HG03442 (cell line): ENCODE measurements at regions not wholly inside any gene's neighbourhood (a gene's known extent, or its start where the extent isn't known, plus 50 kb on each side); places are given as distances from the start of the nearest gene placed in this dataset.
"Not testable (repeated sequence)": the region's sequence is repeated elsewhere in the genome, so short reads cannot be mapped to it uniquely, and the experiment has no call there.

ENCODE experiments used
- ATAC-seq: cut with Tn5 transposase; IDR thresholded peaks from one replicate; pipeline ENCODE4 v1.9.1; 2021; ENCODE audit warnings: mild to moderate bottlenecking, moderate library complexity; ENCODE audit not compliant: unreplicated experiment

DNA sequence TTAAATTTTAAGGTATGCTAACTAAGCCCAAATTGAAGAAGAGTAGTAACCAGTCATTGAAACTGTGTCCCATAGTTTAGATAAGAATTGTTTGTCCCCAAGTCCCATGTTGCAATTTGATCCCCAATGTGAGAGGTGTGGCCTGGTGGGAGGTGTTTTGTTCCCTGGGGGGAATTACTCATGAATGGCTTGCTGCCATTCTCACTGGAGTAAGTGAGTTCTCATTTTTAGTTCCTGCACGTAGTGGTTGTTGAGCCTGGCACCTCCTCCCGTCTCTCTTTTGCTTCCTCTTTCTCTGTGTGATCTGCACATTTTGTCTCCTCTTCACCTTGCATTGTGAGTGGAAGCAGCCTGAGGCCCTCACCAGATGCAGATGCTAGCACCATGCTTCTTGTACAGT lies 1271.0 kb downstream of the NSUN3 start:
- ATAC-seq = no peak

DNA sequence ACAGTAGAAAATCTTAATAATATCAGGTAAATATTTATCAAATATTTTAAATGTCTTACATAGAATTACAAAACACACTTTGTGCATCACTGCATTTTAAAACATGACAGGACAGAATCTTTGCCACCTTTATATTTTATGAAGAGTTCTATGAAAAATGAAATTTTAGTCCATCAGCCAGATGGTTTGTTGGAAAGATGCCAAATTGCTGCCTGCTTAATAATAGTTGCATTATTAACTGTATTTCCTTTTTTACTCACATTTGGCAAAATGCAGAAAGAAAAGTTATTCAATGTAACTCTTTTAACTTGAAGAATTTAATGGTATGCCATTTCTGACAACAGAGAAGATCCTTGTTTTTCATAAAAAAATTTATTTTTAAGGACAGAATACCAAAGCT lies 1271.6 kb downstream of the NSUN3 start:
- no peak for ATAC-seq

DNA sequence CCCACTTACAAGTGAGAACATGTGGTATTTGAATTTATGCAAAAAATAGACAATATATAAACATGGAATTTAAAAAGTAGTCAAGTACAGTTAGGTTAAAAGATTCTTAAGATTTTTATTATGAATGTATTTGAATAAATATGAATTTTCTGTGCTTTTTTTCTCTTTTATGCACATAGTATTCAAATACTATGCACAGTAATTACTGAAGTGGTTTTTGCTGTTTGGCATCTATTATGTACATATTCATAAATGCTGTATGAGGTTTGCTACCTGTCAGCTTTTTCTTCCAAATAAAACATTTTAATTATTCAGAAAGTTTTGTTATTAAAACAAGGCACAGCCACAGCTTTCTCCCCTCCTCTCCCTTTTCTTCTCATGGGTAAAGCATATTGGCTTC lies 1272.7 kb downstream of the NSUN3 start:
- ATAC-seq = no peak

DNA sequence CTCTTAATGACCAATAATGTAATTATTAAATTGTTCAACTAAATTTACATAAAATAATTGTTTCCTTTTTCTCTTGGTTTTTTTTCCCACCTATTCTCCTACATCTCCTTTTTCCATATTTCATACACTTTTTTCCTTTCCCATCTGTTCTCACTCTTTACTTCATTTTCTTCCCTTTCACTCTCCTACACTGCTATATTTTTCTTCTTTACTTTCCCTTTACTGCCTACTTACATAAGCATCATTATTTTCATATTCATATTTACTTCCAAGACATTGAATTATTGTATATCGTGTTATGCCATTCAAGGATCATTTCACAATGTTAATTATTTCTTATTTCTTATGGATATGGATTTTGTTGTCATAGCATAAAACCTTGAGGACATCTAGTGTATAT lies 1275.6 kb downstream of the NSUN3 start:
- no peak for ATAC-seq

DNA sequence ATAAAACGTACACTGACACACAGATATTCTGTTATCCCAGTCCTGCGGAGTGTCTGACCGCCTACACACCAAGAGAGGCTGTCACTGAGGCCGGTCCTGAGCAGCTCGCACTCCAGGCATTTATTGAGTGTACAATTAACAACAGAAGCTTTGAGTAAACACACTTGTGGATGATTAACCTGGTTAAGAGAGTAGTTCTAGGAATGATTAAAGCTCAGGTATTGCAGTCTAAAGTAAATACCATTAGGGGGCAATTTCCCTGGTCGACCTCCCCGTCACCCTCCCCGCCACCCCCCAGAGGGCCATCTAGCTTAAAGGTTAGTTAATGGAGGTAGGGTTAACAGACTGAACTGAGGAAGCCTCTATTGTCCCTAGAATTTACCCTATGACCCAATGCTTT lies 1278.5 kb downstream of the NSUN3 start:
- no peak for ATAC-seq

DNA sequence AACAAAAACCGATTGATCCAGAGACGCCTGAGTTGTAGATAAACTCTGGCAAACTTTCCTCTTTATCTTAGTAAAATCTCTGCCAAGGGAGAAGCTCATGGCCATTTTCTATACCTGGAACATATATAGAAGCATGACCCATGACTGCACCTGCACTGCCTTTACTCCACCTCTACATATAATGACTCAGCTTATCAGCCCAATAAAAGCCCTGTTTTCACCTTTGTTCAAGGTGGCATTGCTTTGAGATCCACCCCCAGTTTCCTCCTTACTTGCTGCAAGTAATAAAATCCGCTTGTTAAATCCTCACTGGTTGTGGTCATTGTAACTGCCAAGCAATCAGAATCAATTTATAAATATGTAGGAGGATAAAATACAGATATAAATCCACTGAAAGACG lies 1280.4 kb downstream of the NSUN3 start:
- ATAC-seq = no peak

DNA sequence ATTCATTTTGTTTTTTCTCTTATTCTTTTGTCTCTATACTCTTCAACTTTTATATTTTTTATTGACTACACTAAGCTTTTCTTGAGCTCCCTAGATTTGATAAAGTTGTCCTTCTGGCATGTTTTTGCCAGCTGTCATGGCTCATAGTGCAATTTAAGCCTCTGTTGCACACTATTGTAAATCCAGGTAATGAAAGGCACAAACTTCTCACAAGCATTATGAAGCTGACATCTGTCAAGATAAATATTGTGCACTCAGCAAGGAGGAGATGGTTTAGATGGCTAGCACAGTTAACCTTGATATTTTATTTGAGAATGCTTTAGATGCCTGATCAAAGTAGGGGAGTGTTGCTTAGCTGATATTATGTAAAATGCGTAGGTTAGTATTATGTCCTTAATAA lies 1280.9 kb downstream of the NSUN3 start:
- no peak for ATAC-seq

DNA sequence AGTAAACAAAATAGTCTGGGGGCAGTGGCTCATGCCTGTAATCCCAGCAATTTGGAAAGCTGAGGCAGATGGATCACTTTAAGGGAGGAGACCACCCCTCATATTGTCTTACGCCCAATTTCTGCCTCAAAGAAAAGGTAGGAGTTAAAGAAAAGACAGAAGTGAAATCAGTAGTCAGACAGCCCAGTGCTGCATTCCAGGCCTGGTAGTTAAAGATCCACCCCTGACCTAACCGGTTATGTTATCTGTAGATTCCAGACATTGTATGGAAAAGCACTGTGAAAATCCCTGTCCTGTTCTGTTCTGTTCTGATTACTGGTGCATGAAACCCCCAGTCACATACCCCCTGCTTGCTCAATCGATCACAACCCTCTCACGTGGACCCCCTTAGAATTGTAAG lies 1285.1 kb downstream of the NSUN3 start:
- ATAC-seq = not testable (repeated sequence)

DNA sequence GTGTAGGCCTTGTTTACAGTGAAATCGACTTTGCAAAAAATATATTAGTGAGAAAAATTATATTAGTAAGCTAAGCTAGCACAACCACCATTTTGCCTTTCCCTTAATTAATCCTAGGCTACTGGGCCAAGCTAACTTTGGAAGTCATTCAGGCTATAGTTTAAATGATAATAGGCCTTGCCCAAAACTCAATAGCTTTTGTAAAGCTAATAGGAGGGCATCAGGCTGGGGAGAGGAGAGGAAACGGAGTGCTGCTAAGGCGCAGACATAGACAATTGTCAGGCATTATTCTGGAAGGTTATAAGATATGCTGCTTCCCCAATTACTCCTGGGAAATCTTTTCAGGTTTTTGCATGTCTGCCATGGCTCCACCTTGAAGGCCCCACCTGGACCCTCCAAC lies 1286.0 kb downstream of the NSUN3 start:
- ATAC-seq = no peak

DNA sequence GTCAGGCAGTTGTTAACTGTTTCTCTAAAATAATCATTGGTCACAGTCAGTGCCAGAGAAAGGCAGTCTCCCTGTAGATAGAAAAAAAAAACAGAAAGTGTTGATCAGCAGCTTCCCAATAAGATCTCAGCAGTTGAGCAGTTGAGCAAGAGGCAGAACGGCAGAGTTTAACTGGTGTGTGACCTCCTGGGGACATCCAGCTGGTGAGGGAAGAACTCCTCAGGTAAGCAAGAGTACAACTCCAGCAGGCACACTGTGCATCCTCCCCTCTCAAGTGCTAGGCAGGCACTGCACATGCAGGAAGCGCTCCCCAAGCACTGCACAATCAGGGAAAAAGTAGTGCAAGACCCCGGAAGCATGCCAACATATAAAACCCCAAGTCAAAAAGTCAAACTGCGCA lies 1287.2 kb downstream of the NSUN3 start:
- no peak for ATAC-seq

DNA sequence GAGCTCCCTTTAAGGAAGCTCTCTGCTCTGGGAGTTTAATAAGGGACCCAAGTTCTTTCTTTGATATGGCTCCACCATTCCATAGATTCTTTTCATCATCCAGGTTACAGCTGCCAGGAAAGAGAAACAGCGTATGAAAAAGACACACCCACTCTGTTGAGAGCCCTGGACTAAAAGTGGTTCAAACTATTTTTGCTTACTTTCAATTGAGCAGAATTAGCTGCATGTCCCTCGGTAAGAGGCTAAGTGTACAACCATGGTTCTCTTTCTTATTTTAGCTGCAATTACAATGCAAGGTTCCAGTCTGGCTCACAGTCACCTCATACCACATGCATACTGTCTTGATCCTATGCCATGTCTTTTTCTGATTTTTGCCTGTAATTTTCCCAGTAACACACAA lies 1288.3 kb downstream of the NSUN3 start:
- ATAC-seq = no peak

DNA sequence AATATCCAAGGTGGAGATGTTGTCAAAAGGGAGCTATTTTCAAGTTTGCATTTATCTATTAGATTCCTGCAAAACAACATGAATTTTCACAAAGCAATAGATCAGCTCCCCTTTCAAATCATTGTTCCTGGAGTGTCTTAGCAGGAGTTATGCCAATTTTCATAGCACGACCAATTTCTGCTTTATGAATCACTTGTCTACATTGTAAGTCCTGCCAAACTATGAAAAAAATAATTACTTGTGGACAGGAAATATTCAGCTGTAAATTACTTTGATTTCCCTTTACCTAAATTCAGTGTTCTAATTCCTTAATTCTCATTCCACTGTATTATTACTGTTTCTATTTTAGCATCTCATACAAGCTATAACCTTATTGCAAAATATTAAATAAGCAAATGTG lies 1289.6 kb downstream of the NSUN3 start:
- no peak for ATAC-seq

DNA sequence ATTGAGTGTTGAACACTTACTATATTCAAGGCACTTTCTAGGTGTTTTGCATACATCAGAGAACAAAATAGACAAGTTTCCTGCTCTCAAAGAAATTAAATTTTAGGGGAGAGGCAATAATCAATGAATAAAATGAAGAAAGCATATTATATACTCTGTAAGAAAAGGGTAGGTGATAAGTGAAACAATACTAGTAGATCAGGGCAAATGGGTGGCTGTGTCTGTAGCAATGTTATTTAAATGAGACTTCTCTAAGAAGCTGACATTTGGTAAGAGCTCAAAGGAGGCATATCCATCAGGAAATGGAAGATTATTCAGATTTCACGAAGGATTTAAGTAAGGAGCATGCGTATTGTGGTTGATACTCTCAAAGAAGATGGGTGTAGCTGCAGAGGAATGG lies 1291.6 kb downstream of the NSUN3 start:
- no peak for ATAC-seq

DNA sequence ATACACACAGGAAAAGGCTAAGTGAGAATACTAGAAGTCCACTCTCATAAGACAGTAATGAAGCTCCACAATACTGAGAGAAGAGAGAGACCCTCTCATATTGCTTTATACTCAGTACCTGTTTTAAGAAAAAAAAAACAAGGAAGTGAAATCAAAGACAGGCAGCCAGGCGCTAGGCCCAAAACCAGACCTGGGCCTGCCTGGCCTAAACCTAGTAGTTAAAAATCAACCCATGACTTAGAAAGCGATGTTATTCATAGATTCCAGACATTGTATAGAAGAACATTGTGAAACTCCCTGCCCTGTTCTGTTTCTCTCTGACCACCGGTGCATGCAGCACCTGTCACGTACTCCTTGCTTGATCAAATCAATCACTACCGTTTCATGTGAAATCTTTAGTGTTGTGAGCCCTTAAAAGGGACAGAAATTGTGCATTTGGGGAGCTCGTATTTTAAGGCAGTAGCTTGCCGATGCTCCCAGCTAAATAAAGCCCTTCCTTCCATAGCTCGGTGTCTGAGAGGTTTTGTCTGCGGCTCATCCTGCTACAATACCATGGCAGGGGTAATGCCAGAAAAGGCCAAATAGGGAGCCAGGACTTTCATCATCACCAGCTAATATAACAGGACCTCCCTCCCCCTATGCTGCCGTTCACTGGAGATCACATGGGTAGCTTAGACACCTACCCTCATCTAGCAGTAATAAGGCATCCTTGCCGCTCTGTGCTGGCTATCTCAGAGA lies 1294.1 kb downstream of the NSUN3 start:
- ATAC-seq = peak; percentile 49

DNA sequence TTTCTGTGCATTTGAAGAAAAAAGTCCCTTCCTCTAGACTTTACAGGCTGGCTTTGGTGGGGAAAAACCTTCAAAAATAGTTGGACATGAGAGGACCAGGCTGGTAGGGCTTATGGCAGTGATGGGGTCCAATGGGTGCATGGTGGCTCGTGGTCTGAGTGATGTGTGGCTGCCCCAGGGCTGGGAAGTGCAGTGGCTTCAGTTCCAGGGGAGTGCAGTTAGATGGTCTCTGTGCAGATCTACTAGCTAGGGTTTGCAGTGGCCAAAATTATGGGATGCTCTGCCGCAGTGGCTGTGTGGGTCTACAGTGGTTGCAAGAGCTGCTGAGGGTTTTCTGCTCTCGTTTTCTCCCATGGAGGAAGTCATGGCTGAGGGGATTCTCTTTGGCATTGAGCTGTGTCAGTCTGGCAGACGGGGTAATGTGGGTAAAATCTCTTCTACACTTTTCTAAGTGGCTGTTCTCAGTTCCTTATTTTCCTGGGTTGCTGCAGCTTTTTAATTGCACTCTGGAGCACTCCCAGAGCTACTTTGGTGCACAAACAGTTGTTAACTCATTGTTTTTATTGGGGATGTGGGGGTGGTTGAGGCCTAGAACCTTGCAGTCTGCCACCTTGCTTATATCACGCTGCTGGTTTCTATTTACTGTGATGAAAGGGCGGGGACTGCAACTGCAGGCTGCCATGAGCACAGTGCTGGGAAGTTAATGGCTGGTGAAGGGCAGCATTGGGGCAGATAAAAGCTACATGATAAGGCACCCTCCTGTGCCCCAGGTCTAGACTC lies 1324.6 kb downstream of the NSUN3 start:
- ATAC-seq = no peak

DNA sequence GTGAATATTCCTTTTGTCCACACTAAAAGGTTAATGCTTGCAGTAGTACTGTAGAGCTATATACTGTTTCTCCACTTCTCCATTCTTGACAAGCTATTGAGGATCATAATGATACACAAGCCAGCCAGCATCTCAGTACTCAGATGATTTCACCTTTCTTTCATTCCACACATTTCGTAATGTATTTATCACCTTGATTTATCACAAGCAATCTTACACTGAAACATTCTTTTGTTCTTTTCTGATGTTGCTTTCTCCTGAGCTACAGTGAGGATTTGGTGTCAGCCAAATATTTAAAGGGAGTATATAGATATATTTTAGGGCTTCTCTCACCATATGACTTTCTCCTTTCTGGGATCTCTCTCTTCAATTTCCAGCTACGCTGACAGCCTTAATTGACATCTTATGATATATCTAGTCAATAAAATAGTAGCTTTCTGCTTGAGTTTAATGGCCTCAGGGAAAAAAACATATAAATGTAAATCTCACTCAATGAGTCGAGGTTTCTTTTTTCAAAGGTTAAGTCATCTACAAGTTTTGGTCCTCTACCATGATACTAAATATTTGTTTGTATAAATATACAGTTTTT lies 1327.0 kb downstream of the NSUN3 start:
- no peak for ATAC-seq

DNA sequence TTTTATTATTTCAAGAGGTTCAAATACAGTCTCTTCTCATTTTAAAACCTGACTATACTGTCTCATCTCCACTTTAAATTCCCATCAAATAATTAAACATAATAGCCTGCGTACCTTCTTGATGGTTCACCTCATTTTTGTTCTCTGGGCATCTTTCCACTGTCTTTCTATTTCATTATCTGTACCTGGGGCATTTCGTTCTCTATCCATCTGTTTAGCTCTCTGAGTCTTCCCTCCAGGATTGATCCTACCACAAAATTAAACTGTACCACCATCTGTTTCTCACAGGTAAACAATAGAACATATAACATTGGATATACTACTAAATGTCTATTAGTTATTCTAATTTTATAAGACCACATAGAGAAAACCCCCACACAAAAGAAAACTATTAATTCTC lies 1331.4 kb downstream of the NSUN3 start:
- ATAC-seq = no peak

DNA sequence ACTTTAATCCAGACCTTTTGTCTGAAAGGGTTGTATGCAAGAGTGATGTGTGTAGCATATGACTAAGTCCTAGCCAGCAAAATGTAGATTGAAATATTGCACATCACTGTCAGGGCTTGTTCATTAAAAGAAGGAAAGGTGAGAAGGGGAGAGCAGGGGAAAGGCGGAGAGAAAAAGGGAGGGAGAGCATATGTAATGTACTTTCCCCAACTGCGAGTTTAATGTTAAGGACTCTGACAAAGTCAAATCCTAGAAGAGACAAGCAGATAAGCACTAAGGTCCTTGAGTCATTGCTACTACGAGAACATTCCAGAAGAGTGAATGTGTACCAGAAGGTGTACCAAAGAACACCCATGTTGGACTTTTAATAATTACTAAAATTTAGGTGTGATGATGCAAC lies 1336.7 kb downstream of the NSUN3 start:
- no peak for ATAC-seq

DNA sequence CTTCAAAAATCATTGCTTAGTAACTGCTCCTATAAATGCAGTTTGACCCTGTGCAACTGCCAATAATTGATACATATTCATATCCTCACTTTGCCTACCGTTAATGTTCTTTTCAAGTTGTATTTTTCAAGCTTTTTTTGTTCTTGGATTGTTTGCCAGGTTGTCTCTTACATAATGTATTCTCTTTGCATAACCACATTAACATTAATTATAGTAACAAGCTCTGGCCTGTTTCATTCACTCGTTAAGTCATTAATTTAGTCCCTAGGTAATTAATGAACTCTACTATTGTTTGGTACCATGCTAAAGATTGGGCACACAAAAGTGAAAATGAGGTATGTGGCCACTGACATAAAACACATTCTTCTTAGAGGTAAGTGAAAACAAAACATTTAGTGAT lies 1338.8 kb downstream of the NSUN3 start:
- no peak for ATAC-seq

DNA sequence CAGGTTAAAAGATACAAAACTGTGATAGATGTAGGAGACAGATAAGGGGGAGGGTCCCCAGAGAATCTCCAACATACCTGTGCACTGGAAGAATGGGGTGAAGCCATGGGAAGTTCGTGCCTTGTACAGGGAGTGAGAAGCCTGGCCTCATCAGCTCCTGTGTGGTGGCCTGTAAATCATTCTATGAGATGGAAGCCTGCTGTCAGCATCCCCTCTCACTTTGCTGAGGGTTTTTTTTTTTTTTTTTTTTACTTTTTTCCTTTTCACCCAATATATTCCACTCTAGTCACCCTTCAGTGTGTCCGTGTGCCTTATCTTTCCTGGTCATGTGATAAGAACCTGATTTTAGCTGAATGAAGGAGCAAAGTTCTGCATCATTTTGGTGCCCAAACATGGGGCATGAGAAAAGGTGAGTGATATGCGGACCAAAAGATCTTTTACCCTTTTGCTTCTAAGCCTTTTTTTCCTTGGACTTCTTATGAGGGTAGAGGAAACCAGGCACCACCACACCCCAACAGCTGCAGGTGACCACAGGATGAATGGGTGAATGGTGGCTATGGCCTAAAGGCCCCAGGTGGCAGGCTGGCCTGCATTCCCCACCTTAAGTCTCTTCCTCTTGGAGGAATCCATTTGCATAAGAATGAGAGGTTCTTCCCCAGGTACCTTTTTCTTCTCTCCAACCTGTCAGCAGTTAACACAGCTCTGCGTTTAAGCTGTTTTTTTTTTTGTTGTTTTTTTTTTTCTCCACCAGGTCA lies 1345.0 kb downstream of the NSUN3 start:
- no peak for ATAC-seq

DNA sequence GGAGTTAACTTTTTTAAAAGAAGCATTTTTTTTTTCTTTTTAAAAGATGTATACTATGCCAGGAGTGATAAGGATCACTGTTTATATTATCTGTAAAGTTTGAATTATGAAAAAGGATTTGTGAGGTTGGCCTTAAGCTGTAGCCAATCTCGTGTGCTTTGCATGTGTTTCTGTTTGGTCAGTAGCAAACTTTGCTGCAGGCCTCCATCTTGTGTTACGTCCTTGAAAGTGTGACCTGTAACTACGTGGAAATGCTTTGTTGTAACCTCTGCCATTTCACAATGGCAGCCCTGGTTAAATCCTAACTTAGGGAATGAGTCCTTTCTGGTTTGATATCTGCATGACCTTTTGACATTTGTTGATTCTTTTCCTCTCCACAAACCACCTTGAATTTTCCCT lies 1345.6 kb downstream of the NSUN3 start:
- ATAC-seq = no peak

DNA sequence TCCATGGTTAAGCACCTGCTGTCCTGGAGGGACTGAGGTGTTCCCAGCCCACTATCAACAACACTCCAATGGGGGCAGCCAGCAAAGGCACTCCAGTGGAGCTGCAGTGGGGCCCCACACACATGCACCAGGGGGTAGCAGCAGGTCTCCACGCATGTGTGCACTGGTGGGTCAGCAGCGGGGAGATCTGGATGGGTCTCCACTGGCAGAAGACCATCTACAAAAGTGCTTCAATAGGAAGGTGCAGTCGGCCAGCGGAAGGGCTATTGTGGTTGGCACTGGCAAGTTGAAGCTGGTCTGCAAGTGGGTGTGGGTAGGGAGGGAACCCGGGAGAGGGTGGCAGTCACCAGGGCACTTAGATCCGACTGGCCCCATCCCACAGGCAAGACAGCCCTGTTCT lies 1355.4 kb downstream of the NSUN3 start:
- ATAC-seq = no peak
